NCI-H2171 (cell line): ENCODE measurements at regions not wholly inside any gene's neighbourhood (a gene's known extent, or its start where the extent isn't known, plus 50 kb on each side); places are given as distances from the start of the nearest gene placed in this dataset.
"Not testable (repeated sequence)": the region's sequence is repeated elsewhere in the genome, so short reads cannot be mapped to it uniquely, and the experiment has no call there.

Experiments
- DNase-seq: peaks from one replicate; lab custom pipeline; 2025; lab: John Stamatoyannopoulos, UW

GRCh38 chr21:20265707-20266440 is 732.3 kb upstream of the NCAM2 start:
- no peak for DNase-seq

DNA sequence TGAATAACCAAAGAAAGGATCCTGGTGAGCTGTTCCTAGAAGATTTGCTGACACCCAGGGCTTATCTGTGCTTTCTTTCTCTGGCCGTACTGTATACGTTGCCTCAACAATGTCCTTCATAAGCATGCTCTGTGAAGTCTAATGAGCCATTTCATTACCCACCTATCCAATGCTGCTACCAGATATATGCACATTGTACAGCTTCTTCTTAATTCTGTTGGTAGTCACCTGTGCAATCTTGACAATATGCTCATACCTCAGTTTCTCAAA is 731.8 kb upstream of the NCAM2 start:
- DNase-seq, result no peak

GRCh38 chr21:20270365-20271055 is 727.7 kb upstream of the NCAM2 start:
- no peak for DNase-seq

- no peak for DNase-seq
These were observed 725.3 kb upstream of the NCAM2 start for GRCh38 chr21:20272791-20273362.

- no peak for DNase-seq
These were observed 721.8 kb upstream of the NCAM2 start for GRCh38 chr21:20276377-20276776.

GRCh38 chr21:20276954-20277353 is 721.3 kb upstream of the NCAM2 start:
- DNase-seq, result no peak

GRCh38 chr21:20283836-20284235 is 714.4 kb upstream of the NCAM2 start:
- DNase-seq, result no peak

GRCh38 chr21:20292280-20292679 is 705.9 kb upstream of the NCAM2 start:
- DNase-seq, result no peak

GRCh38 chr21:20292854-20293253 is 705.4 kb upstream of the NCAM2 start:
- not testable (repeated sequence) for DNase-seq

- no peak for DNase-seq
These were observed 696.8 kb upstream of the NCAM2 start for GRCh38 chr21:20301395-20301794.

DNA sequence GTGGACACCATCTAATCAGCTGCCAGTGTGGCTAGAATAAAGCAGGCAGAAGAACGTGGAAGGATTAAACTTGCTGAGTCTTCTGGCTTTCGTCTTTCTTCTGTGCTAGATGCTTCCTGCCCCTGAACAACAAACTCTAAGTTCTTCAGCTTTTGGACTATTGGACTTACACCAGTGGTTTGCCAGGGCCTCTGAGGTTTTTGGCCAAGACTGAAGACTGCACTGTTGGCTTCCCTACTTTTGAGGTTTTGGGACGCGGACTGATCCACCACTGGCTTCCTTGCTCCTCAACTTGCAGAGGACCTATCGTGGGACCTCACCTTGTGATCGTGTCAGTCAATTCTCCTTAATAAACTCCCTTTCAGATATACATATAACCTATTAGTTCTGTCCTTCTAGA is 696.1 kb upstream of the NCAM2 start:
- no peak for DNase-seq

DNA sequence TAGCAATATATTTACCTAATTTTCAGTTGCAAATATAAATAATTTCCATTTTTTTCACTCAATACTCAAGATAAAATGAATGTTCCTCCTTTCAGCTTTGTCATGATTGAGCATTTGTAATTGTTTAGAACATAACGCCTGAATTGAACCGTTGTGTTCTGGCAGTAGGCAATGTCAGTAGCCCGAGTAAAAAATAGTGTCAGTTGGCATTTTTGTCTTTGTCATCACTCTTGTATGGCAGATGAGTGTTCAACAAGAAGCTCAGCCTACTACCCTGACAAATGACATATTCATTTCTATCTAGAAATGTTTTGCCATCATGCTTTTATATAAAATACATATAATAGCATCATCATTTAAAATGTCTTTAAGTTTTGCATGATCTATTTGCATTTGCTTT is 691.4 kb upstream of the NCAM2 start:
- DNase-seq, result no peak

GRCh38 chr21:20308586-20309315 is 689.5 kb upstream of the NCAM2 start:
- no peak for DNase-seq

DNA sequence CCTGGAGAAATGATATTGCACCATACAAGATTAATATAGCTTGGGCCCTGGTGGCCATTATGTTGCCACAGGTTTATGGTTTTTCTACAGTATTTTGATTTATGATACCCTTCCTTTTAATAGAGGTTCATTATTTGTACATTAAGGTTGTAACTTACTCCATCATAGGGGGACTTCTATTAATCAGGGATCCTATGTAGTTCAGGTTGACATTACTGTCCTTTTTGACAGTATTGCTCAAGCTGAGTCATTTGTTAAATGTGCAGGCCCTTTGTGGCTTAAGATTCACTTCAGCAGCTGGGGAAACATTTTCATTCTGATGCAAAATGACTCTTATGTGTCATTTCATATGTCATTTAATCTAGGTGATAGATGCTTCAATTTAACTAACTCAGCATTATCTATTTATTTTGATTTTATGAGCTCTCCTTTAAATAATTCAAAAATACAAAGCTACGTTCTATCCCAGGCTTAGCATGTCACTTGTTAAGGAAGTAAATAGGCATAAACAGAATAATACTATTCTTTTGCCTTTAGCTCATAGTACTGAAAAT is 686.9 kb upstream of the NCAM2 start:
- DNase-seq, result no peak

DNA sequence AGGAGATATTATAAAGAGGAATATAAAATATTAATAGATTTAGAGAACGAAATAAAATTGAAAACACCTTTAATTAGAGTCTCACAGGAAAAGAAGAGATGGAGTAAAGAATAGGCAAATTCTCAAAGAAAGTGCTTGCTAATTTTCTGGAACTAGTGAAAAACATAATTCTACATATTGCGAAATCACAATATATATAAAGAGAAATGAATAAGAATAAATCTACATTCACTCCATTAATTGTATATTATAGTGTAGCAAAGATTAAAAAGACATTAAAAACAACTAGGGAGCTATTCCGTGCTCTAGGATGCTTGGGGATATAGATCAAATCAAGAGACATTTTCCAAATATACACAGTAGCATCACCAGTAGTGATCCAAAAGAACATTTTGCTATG is 685.2 kb upstream of the NCAM2 start:
- no peak for DNase-seq

DNA sequence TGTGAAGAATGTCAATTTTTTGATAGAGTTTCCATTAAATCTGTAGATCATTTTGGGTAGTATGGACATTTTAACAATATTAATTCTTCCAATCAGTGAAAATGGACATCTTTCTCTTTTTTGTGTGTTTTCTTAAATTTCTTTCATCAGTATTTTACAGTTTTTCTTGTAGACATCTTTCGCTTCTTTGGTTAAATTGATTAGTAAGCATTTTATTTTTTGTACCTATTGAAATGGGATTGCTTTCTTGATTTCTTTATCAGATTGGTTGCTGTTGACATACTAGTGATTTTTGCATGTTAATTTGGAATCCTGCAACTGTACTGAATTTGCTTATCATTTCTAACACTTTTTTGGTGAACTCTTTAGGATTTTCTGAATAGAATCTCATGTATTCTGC is 683.2 kb upstream of the NCAM2 start:
- DNase-seq, result no peak

GRCh38 chr21:20329636-20330035 is 668.6 kb upstream of the NCAM2 start:
- DNase-seq, result no peak

GRCh38 chr21:20330652-20331051 is 667.6 kb upstream of the NCAM2 start:
- DNase-seq, result no peak

GRCh38 chr21:20334585-20334984 is 663.6 kb upstream of the NCAM2 start:
- DNase-seq, result no peak

DNA sequence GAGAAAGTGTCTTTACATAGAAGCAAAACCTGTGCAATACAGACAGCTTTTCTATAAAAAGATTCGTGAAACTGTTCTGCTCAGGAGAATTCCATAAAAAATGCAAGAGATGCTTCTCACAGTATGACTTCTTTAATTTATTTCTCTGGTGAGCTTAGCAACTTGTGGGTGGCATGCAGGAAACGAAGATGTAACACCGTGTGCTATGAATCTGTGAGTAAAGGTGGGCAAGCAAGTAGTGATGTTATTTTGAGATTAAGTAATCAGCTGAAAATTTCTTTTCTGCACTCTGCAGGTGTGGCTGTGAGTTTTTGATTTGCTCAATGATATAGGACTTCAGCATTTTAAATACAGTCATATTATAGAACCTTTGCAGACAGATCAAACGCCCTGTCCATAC is 656.8 kb upstream of the NCAM2 start:
- DNase-seq, result no peak

- no peak for DNase-seq
These were observed 655.0 kb upstream of the NCAM2 start for GRCh38 chr21:20343186-20343585.

- DNase-seq, result no peak
These were observed 647.1 kb upstream of the NCAM2 start for GRCh38 chr21:20351138-20351537.

DNA sequence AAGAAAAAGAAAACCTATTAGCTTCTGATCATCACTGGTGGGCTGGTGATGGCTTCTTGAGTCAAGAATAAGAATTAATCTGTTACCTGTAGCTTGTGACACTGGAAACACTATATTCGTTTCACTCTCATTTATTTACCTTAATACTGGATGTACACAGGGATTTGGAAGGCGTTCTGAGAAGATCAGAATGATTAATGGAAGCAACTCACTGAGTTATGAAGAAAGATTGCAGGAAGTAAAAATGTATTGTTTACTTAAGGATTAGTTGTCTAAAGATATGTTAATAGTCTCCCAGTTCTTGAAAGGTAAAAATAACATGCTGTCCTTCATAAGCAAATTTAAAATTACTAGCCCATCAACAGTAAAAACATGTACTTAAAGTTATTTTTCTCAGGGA is 644.9 kb upstream of the NCAM2 start:
- DNase-seq, result no peak
